GM23338 (cell line): ENCODE measurements at regions not wholly inside any gene's neighbourhood (a gene's known extent, or its start where the extent isn't known, plus 50 kb on each side); places are given as distances from the start of the nearest gene placed in this dataset.

Experiments used
- ATAC-seq: fragments of 200-7000 bp; cut with Tn5 transposase; 3 replicates; pipeline ENCODE4 v1.9.1; 2020
- DNase-seq: peaks from one replicate; pipeline ENCODE4 v3.0.0-alpha.2; 2015; ENCODE audit warnings: low spot score
- H2AFZ ChIP-seq: fragments of 200-600 bp; sonication (generic); 2 replicates; pipeline ENCODE4 v1.8.0; 2016; ENCODE audit warnings: antibody characterized with exemption, mild to moderate bottlenecking, moderate library complexity
- H3F3A ChIP-seq: fragments of 200-600 bp; sonication (generic); replicated peaks from 2 replicates; pipeline ENCODE4 v1.8.0; 2017; ENCODE audit warnings: antibody characterized with exemption, mixed run types, low read depth
- H3K27ac ChIP-seq: fragments of 200-600 bp; sonication (generic); 2 replicates; pipeline ENCODE4 v1.6.1; 2016; ENCODE audit warnings: low read depth
- H3K27me3 ChIP-seq: fragments of 200-600 bp; sonication (generic); 2 replicates; pipeline ENCODE4 v1.8.0; 2016; ENCODE audit warnings: mild to moderate bottlenecking, mixed run types, moderate library complexity; ENCODE audit not compliant: insufficient read depth
- H3K36me3 ChIP-seq: fragments of 200-600 bp; sonication (generic); 2 replicates; pipeline ENCODE4 v1.8.0; 2016; ENCODE audit warnings: mild to moderate bottlenecking; ENCODE audit not compliant: insufficient read depth
- H3K4me1 ChIP-seq: fragments of 200-600 bp; sonication (generic); 2 replicates; pipeline ENCODE4 v1.8.0; 2016; ENCODE audit warnings: mild to moderate bottlenecking, moderate library complexity; ENCODE audit not compliant: insufficient read depth
- H3K4me2 ChIP-seq: fragments of 200-600 bp; sonication (generic); 2 replicates; pipeline ENCODE4 v1.7.1; 2017; ENCODE audit warnings: mixed run types
- H3K4me3 ChIP-seq: fragments of 200-600 bp; sonication (generic); 2 replicates; pipeline ENCODE4 v1.6.1; 2016; ENCODE audit warnings: mixed run types
- H3K79me2 ChIP-seq: fragments of 200-600 bp; sonication (generic); replicated peaks from 2 replicates; pipeline ENCODE4 v1.8.0; 2017; ENCODE audit warnings: mild to moderate bottlenecking; ENCODE audit not compliant: insufficient read depth
- H3K9me2 ChIP-seq: fragments of 200-600 bp; sonication (generic); 2 replicates; pipeline ENCODE4 v1.8.0; 2017; ENCODE audit not compliant: insufficient read depth
- H4K20me1 ChIP-seq: fragments of 200-600 bp; sonication (generic); replicated peaks from 2 replicates; pipeline ENCODE4 v1.8.0; 2017; ENCODE audit warnings: mild to moderate bottlenecking; ENCODE audit not compliant: insufficient read depth
- H3K27ac Mint-ChIP-seq: 2 replicates; pipeline ENCODE4 v1.8.0; 2020; ENCODE audit warnings: inconsistent platforms, mild to moderate bottlenecking, moderate library complexity, mixed read lengths
- H3K27me3 Mint-ChIP-seq: 3 replicates; pipeline ENCODE4 v1.8.0; 2022; ENCODE audit warnings: low read depth, mild to moderate bottlenecking, moderate library complexity, mixed read lengths, inconsistent platforms; ENCODE audit not compliant: insufficient read depth, poor library complexity
- H3K36me3 Mint-ChIP-seq: 3 replicates; pipeline ENCODE4 v1.8.0; 2021; ENCODE audit warnings: low read depth, mild to moderate bottlenecking, inconsistent platforms, moderate library complexity, mixed read lengths
- H3K4me1 Mint-ChIP-seq: 3 replicates; pipeline ENCODE4 v1.8.0; 2020; ENCODE audit warnings: mild to moderate bottlenecking, inconsistent platforms, mixed read lengths
- H3K4me3 Mint-ChIP-seq: 3 replicates; pipeline ENCODE4 v1.8.0; 2021; ENCODE audit warnings: moderate library complexity, mild to moderate bottlenecking, inconsistent platforms, mixed read lengths
- H3K9me3 Mint-ChIP-seq: 3 replicates; pipeline ENCODE4 v1.8.0; 2020; ENCODE audit warnings: moderate library complexity, mild to moderate bottlenecking, inconsistent platforms, mixed read lengths
- CREB1 ChIP-seq: fragments of 250-450 bp; sonication (Bioruptor Pico); IDR thresholded peaks from 2 replicates; pipeline ENCODE4 v1.5.0; 2020; ENCODE audit warnings: low read depth, mild to moderate bottlenecking, moderate library complexity
- EZH2phosphoT487 ChIP-seq: fragments of 200-600 bp; sonication (generic); IDR thresholded peaks from one replicate; pipeline ENCODE4 v1.8.1; 2018; ENCODE audit warnings: antibody characterized with exemption; ENCODE audit not compliant: unreplicated experiment
- JUNB ChIP-seq: IDR thresholded peaks from one replicate; pipeline ENCODE4 v1.6.1; 2016; ENCODE audit warnings: antibody characterized with exemption; ENCODE audit not compliant: unreplicated experiment
- ZNF114 ChIP-seq: fragments of 250-450 bp; sonication (Bioruptor Pico); IDR thresholded peaks from 2 replicates; pipeline ENCODE4 v1.5.0; 2020; ENCODE audit warnings: mild to moderate bottlenecking, moderate library complexity
- TF ChIP-seq, protein P1 (sequence below), 2 experiments: fragments of 200-600 bp in 1 of 2; sonication (generic) in 1 of 2; conservative IDR thresholded peaks; 2 replicates each; pipeline versions ENCODE4 v1.5.1 to v1.6.1; 2016 to 2017; ENCODE audit warnings: antibody characterized with exemption in 2 of 2, low read depth in 2 of 2, mild to moderate bottlenecking in 2 of 2, moderate library complexity in 1 of 2
- TF ChIP-seq, protein P2 (sequence below): fragments of 250-450 bp; sonication (Bioruptor Pico); IDR thresholded peaks from 2 replicates; pipeline ENCODE4 v1.5.0; 2020; ENCODE audit warnings: mild to moderate bottlenecking, moderate library complexity

- TF ChIP-seq, protein P1, sequence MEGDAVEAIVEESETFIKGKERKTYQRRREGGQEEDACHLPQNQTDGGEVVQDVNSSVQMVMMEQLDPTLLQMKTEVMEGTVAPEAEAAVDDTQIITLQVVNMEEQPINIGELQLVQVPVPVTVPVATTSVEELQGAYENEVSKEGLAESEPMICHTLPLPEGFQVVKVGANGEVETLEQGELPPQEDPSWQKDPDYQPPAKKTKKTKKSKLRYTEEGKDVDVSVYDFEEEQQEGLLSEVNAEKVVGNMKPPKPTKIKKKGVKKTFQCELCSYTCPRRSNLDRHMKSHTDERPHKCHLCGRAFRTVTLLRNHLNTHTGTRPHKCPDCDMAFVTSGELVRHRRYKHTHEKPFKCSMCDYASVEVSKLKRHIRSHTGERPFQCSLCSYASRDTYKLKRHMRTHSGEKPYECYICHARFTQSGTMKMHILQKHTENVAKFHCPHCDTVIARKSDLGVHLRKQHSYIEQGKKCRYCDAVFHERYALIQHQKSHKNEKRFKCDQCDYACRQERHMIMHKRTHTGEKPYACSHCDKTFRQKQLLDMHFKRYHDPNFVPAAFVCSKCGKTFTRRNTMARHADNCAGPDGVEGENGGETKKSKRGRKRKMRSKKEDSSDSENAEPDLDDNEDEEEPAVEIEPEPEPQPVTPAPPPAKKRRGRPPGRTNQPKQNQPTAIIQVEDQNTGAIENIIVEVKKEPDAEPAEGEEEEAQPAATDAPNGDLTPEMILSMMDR (conservative IDR thresholded peaks at IDR 0.05; ENCODE audit: low read depth in 2 of 2), result no peak
- TF ChIP-seq JUNB (no peak), EZH2phosphoT487 (no peak)
Observed at GRCh38 chr13:39102981-39103490, 64.8 kb downstream of the NHLRC3 start (continued).

- Histone ChIP-seq H3F3A (no peaks in the 10 kb centered on the region), H3K27ac (no peak overlapping the region), H3K4me1 (no peaks in the 10 kb centered on the region), H4K20me1 (no peaks in the 10 kb centered on the region), H3K79me2 (no peaks in the 10 kb centered on the region), H3K36me3 (no peaks in the 10 kb centered on the region), H3K4me3 (no peak overlapping the region), H2AFZ (no peak overlapping the region), H3K4me2 (no peak overlapping the region), H3K27me3 (no peaks in the 10 kb centered on the region), H3K9me2 (no peaks in the 10 kb centered on the region)
- Mint-ChIP-seq H3K9me3 (no peaks in the 10 kb centered on the region), H3K27me3 (peaks cover 1% of the 10 kb centered on the region), H3K36me3 (no peaks in the 10 kb centered on the region), H3K4me1 (0 out of 3 replicates have a peak, but pooled peaks cover 2% of the 10 kb centered on the region), H3K4me3 (no peak overlapping the region), H3K27ac (no peak overlapping the region)
- ATAC-seq (no peak), DNase-seq (no peak)
- TF ChIP-seq CREB1 (no peak), EZH2phosphoT487 (no peak), JUNB (no peak), ZNF114 (CRISPR knock-in tag) (no peak)
- TF ChIP-seq, protein P1 (conservative IDR thresholded peaks at IDR 0.05; ENCODE audit: low read depth in 2 of 2), result no peak
- TF ChIP-seq, protein P2, sequence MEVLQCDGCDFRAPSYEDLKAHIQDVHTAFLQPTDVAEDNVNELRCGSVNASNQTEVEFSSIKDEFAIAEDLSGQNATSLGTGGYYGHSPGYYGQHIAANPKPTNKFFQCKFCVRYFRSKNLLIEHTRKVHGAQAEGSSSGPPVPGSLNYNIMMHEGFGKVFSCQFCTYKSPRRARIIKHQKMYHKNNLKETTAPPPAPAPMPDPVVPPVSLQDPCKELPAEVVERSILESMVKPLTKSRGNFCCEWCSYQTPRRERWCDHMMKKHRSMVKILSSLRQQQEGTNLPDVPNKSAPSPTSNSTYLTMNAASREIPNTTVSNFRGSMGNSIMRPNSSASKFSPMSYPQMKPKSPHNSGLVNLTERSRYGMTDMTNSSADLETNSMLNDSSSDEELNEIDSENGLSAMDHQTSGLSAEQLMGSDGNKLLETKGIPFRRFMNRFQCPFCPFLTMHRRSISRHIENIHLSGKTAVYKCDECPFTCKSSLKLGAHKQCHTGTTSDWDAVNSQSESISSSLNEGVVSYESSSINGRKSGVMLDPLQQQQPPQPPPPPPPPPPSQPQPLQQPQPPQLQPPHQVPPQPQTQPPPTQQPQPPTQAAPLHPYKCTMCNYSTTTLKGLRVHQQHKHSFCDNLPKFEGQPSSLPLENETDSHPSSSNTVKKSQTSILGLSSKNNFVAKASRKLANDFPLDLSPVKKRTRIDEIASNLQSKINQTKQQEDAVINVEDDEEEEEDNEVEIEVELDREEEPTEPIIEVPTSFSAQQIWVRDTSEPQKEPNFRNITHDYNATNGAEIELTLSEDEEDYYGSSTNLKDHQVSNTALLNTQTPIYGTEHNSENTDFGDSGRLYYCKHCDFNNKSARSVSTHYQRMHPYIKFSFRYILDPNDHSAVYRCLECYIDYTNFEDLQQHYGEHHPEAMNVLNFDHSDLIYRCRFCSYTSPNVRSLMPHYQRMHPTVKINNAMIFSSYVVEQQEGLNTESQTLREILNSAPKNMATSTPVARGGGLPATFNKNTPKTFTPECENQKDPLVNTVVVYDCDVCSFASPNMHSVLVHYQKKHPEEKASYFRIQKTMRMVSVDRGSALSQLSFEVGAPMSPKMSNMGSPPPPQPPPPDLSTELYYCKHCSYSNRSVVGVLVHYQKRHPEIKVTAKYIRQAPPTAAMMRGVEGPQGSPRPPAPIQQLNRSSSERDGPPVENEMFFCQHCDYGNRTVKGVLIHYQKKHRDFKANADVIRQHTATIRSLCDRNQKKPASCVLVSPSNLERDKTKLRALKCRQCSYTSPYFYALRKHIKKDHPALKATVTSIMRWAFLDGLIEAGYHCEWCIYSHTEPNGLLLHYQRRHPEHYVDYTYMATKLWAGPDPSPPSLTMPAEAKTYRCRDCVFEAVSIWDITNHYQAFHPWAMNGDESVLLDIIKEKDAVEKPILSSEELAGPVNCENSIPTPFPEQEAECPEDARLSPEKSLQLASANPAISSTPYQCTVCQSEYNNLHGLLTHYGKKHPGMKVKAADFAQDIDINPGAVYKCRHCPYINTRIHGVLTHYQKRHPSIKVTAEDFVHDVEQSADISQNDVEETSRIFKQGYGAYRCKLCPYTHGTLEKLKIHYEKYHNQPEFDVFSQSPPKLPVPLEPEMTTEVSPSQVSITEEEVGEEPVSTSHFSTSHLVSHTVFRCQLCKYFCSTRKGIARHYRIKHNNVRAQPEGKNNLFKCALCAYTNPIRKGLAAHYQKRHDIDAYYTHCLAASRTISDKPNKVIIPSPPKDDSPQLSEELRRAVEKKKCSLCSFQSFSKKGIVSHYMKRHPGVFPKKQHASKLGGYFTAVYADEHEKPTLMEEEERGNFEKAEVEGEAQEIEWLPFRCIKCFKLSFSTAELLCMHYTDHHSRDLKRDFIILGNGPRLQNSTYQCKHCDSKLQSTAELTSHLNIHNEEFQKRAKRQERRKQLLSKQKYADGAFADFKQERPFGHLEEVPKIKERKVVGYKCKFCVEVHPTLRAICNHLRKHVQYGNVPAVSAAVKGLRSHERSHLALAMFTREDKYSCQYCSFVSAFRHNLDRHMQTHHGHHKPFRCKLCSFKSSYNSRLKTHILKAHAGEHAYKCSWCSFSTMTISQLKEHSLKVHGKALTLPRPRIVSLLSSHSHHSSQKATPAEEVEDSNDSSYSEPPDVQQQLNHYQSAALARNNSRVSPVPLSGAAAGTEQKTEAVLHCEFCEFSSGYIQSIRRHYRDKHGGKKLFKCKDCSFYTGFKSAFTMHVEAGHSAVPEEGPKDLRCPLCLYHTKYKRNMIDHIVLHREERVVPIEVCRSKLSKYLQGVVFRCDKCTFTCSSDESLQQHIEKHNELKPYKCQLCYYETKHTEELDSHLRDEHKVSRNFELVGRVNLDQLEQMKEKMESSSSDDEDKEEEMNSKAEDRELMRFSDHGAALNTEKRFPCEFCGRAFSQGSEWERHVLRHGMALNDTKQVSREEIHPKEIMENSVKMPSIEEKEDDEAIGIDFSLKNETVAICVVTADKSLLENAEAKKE (CRISPR knock-in tag), result no peak
Observed at GRCh38 chr13:39105110-39105509, 66.9 kb downstream of the NHLRC3 start.
